OCI-LY1 (cell line): ENCODE measurements at regions not wholly inside any gene's neighbourhood (a gene's known extent, or its start where the extent isn't known, plus 50 kb on each side); places are given as distances from the start of the nearest gene placed in this dataset.

Source experiments
- EZH2 ChIP-seq: fragments of 200-600 bp; sonication (generic), shearing (Covaris generic); IDR thresholded peaks from 2 replicates; pipeline ENCODE4 v1.8.0; 2017; ENCODE audit warnings: borderline replicate concordance, mixed run types, mild to moderate bottlenecking, antibody characterized with exemption, low read length, moderate library complexity, mixed read lengths
- TF ChIP-seq, protein P1 (sequence below): fragments of 200-600 bp; sonication (generic), shearing (Covaris generic); IDR thresholded peaks from 2 replicates; pipeline ENCODE4 v1.5.1; 2017; ENCODE audit warnings: mild to moderate bottlenecking, antibody characterized with exemption, low read length, moderate library complexity, mixed read lengths

DNA sequence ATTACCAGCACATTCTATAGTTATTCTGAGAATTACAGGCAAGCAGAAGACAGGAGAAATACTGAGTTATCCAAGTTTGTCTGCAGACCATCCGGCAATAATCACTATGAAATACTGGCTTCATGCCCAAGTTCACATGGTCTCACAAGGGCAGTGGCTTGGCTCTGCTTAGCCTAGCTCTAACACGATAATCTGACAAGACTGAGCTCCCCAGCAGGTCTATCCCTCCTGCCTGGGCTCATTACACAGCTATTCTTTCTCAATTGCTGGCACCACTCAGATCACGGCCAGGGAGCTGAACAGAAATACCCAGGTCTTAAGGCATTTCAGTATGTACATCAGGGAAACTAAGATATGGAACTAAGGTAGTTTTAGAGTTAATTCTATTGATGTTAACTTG lies 361.6 kb upstream of the PCDH20 start:
- TF ChIP-seq, protein P1, sequence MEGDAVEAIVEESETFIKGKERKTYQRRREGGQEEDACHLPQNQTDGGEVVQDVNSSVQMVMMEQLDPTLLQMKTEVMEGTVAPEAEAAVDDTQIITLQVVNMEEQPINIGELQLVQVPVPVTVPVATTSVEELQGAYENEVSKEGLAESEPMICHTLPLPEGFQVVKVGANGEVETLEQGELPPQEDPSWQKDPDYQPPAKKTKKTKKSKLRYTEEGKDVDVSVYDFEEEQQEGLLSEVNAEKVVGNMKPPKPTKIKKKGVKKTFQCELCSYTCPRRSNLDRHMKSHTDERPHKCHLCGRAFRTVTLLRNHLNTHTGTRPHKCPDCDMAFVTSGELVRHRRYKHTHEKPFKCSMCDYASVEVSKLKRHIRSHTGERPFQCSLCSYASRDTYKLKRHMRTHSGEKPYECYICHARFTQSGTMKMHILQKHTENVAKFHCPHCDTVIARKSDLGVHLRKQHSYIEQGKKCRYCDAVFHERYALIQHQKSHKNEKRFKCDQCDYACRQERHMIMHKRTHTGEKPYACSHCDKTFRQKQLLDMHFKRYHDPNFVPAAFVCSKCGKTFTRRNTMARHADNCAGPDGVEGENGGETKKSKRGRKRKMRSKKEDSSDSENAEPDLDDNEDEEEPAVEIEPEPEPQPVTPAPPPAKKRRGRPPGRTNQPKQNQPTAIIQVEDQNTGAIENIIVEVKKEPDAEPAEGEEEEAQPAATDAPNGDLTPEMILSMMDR = no peak
- no peak for TF ChIP-seq EZH2
